Urothelium cell line (cell line): ENCODE measurements at regions not wholly inside any gene's neighbourhood (a gene's known extent, or its start where the extent isn't known, plus 50 kb on each side); places are given as distances from the start of the nearest gene placed in this dataset.
"Not testable (repeated sequence)": the region's sequence is repeated elsewhere in the genome, so short reads cannot be mapped to it uniquely, and the experiment has no call there.

Source experiments
- DNase-seq: peaks from one replicate; pipeline ENCODE4 v3.0.0; 2011; ENCODE audit warnings: low spot score, mixed read lengths
- FAIRE-seq: peaks from 2 replicates; lab custom pipeline; 2011; peaks lifted over from hg19 to GRCh38; lab: Jason Lieb, UNC

- DNase-seq, result not testable (repeated sequence)
These were observed 330.1 kb downstream of the GOLGA6L6 start for GRCh38 chr15:20211508-20211907.

GRCh38 chr15:20209973-20210372, 331.6 kb downstream of the GOLGA6L6 start:
- not testable (repeated sequence) for FAIRE-seq, DNase-seq

More at GRCh38 chr15:20211508-20211907, 330.1 kb downstream of the GOLGA6L6 start:
- not testable (repeated sequence) for FAIRE-seq

- not testable (repeated sequence) for FAIRE-seq, DNase-seq
These were observed 334.0 kb downstream of the GOLGA6L6 start for GRCh38 chr15:20207607-20208006.

GRCh38 chr15:20207198-20207597, 334.4 kb downstream of the GOLGA6L6 start:
- not testable (repeated sequence) for DNase-seq, FAIRE-seq

GRCh38 chr15:20204177-20204866, 337.3 kb downstream of the GOLGA6L6 start:
- DNase-seq, FAIRE-seq: not testable (repeated sequence)

- not testable (repeated sequence) for FAIRE-seq
These were observed 337.9 kb downstream of the GOLGA6L6 start for GRCh38 chr15:20203649-20204150.

GRCh38 chr15:20194591-20195198, 346.9 kb downstream of the GOLGA6L6 start:
- DNase-seq, FAIRE-seq: not testable (repeated sequence)

More at GRCh38 chr15:20203649-20204150, 337.9 kb downstream of the GOLGA6L6 start:
- not testable (repeated sequence) for DNase-seq

- not testable (repeated sequence) for FAIRE-seq, DNase-seq
These were observed 348.3 kb downstream of the GOLGA6L6 start for GRCh38 chr15:20192982-20193929.

GRCh38 chr15:20191508-20192125, 350.0 kb downstream of the GOLGA6L6 start:
- DNase-seq, FAIRE-seq: not testable (repeated sequence)

GRCh38 chr15:20188611-20189010, 353.0 kb downstream of the GOLGA6L6 start:
- not testable (repeated sequence) for FAIRE-seq, DNase-seq

GRCh38 chr15:20187370-20188355, 353.9 kb downstream of the GOLGA6L6 start:
- not testable (repeated sequence) for FAIRE-seq

GRCh38 chr15:20184879-20185278, 356.7 kb downstream of the GOLGA6L6 start:
- DNase-seq, FAIRE-seq: not testable (repeated sequence)

More at GRCh38 chr15:20187370-20188355, 353.9 kb downstream of the GOLGA6L6 start:
- DNase-seq, result not testable (repeated sequence)

- not testable (repeated sequence) for FAIRE-seq, DNase-seq
These were observed 373.4 kb downstream of the GOLGA6L6 start for GRCh38 chr15:20168221-20168620.

- not testable (repeated sequence) for FAIRE-seq, DNase-seq
These were observed 388.1 kb downstream of the GOLGA6L6 start for GRCh38 chr15:20153528-20153927.

- FAIRE-seq, DNase-seq: not testable (repeated sequence)
These were observed 392.9 kb downstream of the GOLGA6L6 start for GRCh38 chr15:20148679-20149078.

GRCh38 chr15:20148008-20148407, 393.6 kb downstream of the GOLGA6L6 start:
- FAIRE-seq, DNase-seq: not testable (repeated sequence)

GRCh38 chr15:20144333-20145036, 397.1 kb downstream of the GOLGA6L6 start:
- FAIRE-seq, DNase-seq: not testable (repeated sequence)

GRCh38 chr15:20142906-20143305, 398.7 kb downstream of the GOLGA6L6 start:
- FAIRE-seq, DNase-seq: not testable (repeated sequence)
